GM18951 (cell line): ENCODE measurements at regions not wholly inside any gene's neighbourhood (a gene's known extent, or its start where the extent isn't known, plus 50 kb on each side); places are given as distances from the start of the nearest gene placed in this dataset.

Experiments used
- POLR2A ChIP-seq: IDR thresholded peaks from 4 replicates; pipeline ENCODE4 v1.6.1; 2011; ENCODE audit warnings: mild to moderate bottlenecking; ENCODE audit not compliant: insufficient read length, insufficient read depth; ENCODE audit errors: extremely low read depth
- in situ Hi-C: fragments of 300-500 bp; cut with MboI; formaldehyde crosslinking; loops from one replicate; pipeline ENCODE4 v1.12.0; 2022; ENCODE audit warnings: low sequenced_read_pairs, mixed read lengths, inconsistent platforms; ENCODE audit not compliant: unreplicated experiment

DNA sequence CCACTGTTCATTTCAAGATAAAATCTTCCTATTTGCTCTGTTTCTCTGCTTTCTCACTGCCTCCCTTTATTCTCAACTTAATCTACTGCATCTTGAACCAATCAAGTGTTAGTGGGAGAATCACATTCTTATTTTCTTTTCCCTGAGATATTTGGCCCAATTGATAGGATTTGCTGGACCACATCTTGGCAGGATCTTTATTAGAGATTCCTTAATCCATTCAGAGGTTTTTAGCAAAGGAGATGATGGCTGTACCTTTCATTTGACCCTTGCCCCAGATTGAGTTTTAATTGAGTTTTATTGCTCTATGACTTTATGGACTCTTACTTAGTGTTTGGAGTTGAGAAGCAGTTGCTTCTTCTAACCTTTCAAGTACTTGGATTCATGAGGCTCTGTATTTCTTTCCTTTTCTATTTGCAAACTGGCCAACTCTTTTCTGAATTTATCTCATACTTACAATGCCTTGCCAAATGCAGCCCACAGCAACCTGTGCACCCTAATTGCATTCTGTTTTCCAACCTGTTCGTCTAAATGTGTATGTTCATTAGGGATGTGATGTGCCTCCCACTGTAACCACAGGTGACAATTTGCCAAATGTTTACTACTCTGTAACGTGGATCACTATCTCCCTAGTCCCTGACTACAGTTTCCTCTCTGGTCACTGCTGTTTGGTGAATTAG is 274.8 kb upstream of the KAZN start:
- in situ Hi-C loops = no loop called here
- TF ChIP-seq POLR2A = no peak

DNA sequence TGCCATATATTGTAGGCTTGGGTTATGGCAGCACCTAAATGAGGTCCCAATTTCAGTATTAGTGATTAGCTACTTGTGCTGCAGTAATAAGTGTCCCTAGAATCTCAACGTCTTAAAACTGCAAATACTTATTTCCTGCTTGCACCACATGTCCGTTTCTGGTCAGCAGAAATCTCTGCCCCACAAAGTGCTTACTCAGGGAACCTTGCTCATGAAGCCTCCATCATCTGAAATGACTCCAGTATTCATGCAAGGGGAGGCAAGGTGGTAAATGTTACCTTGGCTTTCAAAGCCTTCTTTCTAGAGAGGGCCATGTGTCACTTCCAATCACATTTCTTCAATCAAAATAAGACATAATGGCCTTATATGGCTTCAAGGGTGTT is 274.2 kb upstream of the KAZN start:
- TF ChIP-seq POLR2A = no peak
- in situ Hi-C loops = no loop called here

DNA sequence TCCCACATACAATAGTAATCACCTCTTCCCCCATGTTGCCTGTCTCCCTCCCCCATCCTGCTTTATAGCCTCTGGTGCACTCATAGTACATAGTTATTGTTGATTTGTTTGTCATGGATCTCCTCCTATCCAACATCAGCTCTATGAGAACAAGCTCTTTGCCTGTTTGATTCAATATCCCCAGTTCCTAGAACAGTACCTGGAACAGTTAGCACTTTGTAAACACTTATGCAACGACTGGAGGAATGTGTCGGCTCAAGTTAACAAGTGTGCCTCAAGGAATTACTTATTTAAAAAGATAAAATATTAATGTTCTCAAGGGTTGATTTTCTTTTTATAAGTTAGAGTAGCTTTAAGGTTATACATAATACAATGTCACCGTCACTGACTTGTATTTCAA is 271.6 kb upstream of the KAZN start:
- in situ Hi-C loops = no loop called here

DNA sequence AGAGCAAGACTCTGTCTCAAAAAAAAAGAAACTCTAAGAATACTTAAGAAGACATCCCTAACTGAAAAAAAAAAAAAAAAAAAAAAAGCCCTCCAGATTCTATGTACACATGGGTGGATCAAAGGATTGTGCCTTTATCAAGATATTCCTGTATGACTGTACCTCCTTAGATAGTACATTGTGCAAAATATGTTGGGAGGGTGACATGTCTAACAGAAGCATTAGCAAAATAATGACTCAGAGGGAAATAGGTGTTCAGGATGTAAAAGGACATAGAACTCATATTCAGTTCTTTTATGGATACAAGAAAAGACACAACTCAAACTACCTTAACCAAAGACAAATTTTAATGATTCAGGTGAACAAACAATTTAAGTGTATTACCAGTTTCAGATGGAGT is 269.8 kb upstream of the KAZN start:
- in situ Hi-C loops = no loop called here
- TF ChIP-seq POLR2A = no peak

More for the DNA sequence above, 271.6 kb upstream of the KAZN start:
- TF ChIP-seq POLR2A = no peak

DNA sequence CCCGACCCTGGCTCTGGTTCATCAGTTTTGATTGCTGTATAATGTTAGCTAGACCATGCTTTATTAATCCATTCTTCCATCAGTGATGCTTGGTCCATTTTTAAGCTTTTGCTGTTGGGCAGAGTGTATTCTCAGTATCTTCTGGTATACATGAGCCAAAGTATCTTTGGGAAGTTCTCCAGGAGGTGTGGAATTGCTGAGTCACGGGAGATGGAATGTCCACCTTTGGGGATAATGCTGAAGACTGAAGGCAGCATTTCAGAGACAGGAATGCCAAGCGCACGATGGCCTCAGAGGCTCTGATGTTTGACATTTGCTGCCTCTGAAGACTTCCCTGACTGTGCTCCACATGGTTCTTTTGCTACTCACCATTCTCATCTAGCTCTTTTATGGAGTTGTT is 266.3 kb upstream of the KAZN start:
- in situ Hi-C loops = no loop called here
- TF ChIP-seq POLR2A = no peak

DNA sequence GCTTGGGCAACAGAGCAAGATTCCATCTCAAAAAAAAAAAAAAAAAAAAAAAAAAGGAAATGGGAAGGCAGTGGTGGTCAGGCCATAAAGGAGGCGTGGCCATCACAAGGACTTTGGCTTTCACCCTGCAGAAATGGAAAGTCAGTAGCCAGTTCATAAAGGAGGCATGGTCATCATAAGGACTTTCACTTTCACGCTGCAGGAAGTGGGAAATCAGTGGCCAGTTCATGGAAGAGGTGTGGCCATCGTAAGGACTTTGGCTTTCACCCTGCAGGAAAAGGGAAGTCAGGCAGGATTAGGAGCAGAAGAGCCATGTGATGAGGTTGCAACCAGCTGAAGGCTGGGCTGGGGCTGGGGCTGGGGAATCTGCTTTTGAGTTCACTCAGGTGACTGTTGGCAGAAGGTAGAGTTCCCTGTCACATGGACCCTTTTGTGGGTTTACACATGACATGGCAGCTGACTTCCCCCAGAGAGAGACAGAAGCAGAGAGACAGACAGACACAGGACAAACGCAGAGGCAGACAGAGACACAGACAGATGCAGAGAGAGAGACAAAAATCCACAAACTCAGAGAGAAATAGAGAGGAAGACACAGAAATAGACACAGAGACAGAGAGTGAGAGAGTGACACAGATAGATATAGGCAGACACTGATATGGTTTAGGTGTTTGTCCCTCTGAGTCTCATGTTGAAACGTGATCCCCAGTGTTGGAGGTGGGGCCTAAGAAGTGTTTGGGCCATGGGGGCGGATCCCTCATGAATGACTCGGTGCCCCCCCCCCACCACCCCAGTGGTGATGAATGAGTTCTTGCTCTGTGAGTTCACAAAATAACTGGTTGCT is 263.9 kb upstream of the KAZN start:
- in situ Hi-C loops = no loop called here
- no peak for TF ChIP-seq POLR2A

DNA sequence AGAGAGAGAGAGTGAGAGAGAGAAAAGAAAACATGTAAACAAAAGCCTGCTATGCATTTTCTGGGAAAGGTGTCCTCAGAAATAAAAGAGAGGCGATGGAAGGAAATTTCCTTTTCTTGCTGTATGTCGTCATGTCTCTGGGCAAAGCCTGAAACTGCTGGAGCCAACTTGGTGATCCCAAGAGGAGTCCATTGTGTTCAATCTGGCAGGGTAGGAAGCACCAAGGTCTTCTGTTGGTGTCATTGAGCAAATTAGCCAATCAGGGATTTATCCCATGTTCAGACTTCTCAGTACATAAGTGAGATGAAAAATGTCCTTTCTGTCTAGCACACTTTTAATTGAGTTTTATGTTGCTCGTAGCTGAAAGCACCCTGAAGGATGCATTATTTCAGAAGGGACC is 260.0 kb upstream of the KAZN start:
- no peak for TF ChIP-seq POLR2A
- in situ Hi-C loops = no loop called here

DNA sequence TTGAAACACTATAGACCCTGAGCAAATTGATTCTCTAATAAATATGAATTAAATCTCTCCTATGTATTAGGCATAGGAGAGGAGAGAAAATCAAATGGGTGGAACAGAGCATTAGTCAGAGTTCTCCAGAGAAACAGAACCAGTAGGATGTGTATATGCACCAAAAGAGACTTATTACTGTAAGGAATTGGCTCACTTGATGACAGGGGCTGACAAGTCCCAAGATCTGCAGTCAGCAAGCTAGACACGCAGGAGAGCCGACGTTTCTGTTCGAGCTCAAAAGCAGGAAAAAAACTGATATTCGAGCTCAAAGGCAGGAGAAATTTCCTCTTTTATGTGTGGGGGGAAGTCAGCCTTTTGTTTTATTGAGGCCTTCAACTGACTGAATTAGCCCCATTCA is 259.2 kb upstream of the KAZN start:
- in situ Hi-C loops = no loop called here
- no peak for TF ChIP-seq POLR2A

DNA sequence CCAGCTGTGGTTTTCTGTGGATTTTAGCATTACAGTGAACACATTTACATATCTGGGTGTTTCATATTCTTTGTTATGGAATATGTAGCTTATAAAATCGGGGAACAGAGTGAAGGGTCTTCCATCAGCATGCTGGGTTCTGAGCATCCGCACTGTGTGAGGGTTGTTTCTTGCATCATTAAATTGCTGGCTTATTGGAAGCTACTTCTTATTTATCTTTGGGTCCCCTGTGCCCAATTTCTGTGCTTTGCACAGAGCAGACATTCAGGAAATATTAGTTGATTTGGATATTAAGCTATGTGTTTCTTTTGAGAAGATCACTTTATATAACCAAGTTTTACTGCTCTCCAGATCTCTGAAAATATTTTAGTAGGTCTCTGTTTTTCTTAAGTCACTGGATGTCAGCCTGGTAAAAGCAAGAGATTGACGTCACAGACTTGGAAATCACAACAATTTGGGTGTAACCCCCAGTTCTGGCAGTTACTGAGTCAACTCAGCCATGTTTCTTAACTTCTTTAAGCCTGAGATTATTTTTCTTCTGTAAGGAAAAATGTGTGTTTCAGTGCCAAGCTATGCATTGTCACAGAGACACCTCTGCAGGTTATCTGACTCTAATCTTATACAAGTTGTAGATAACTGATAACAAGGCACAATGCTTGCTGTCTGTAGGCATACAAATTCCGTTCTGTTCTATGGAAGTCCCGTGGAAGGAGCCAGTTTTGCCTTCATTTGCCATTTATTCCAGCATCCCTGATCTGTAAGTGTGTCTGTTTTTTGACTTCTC is 258.3 kb upstream of the KAZN start:
- in situ Hi-C loops = no loop called here
- no peak for TF ChIP-seq POLR2A

DNA sequence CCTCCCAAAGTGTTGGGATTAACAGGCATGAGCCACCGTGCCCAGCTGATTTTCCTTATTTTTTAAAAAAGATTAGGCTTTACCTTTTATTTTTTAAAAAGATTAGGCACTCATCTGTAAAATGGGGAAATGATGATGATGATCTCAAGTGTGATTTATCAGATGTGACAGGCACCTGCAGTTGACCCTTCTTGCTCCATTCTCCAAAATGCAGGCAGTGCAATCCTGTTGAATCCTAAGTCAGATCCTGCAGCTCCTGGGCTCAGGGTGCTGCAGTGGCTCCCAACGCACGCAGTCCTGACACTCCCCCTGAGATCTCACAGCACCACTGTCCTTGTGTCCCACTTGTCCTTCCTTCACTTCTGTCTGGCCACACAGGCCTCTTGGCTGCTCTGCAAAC is 257.3 kb upstream of the KAZN start:
- in situ Hi-C loops = no loop called here

DNA sequence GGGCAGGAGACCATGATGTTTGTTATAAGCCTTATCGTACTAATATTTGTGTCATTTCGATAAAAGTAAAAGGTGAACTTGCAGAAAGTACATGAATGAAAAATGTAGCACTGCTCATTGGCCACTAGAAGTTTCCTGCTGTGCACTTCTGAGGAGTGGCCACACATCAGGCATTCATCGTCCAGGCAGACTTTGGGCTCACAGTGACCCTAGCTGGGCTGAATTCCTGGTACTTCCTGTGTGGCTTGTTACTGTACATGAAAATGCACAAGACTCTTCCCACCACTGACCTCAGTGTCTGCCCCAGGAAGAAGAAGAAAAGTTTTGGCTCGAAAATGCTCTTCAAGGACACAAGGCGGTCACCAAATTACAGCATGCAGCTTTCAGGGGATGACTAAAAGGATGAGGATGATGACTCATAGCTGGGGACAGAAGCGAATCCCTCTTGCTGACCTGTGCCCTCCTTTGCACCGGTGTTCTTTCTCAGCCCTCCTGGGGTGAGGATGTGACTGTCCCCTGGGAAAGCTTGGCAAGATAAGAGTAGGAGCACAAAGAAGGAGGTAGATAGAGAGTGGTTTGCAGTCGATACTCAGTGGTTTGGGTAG is 252.4 kb upstream of the KAZN start:
- no peak for TF ChIP-seq POLR2A
- in situ Hi-C loops = no loop called here

More for the DNA sequence above, 257.3 kb upstream of the KAZN start:
- TF ChIP-seq POLR2A = no peak

DNA sequence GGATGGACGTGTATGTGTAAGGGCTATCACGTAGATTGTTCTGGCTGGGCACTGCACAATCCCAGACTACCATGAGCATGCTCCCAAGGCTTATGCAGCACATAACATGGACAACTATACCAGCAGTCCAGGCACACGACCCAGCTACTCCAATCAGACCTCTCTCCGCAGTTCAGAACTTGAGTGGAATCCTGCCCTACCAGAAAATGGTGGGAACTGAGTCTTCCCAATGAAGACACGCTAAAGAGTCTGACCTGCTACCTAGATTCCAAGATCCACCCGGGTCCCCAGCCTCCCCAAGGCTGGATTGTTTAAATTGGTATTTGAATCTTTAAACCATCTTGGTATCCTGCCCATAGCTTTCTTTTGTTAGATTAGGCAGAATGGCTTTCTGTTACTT is 251.3 kb upstream of the KAZN start:
- in situ Hi-C loops = no loop called here
- no peak for TF ChIP-seq POLR2A

DNA sequence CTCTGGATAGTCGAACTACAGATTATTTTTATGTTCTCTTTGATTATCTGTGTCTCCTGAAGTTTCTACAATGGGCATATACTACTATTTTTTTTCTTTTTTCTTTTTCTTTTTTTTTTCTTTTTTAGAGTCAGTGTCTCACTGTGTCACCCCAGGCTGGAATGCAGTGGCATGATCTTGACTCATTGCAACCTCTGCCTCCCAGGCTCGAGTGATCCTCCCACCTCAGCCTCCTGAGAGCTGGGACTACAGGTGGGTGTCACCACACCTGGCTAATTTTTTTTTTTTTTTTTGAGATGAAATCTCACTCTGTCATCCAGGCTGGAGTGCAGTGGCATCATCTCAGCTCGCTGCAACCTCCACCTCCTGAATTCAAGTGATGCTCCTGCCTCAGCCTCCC is 250.7 kb upstream of the KAZN start:
- in situ Hi-C loops = no loop called here
- TF ChIP-seq POLR2A = no peak
